Vagina (tissue), 2 donors: ENCODE measurements at regions not wholly inside any gene's neighbourhood (a gene's known extent, or its start where the extent isn't known, plus 50 kb on each side); places are given as distances from the start of the nearest gene placed in this dataset.

Experiments
- DNase-seq, 2 donors: peaks; one replicate each; pipeline ENCODE4 v3.0.0-alpha.2; 2017; ENCODE audit errors: extremely low spot score in 2 of 2
- H3K27ac ChIP-seq: fragments of 200-600 bp; sonication (generic); one replicate; pipeline ENCODE4 v1.5.1; 2019
- H3K27me3 ChIP-seq: fragments of 200-600 bp; sonication (generic); one replicate; pipeline ENCODE4 v1.5.1; 2019
- H3K36me3 ChIP-seq, 2 donors: fragments of 200-600 bp; sonication (generic); one replicate each; pipeline ENCODE4 v1.5.1; 2017 to 2019
- H3K4me1 ChIP-seq: fragments of 200-600 bp; sonication (generic); one replicate; pipeline ENCODE4 v1.5.1; 2019
- H3K4me3 ChIP-seq, 2 donors: fragments of 200-600 bp; sonication (generic); 1 replicate in 1 of 2; 2 replicates in 1 of 2; pipeline ENCODE4 v1.5.1; 2016 to 2019
- H3K9me3 ChIP-seq: fragments of 200-600 bp; sonication (generic); one replicate; pipeline ENCODE4 v1.5.1; 2019
- POLR2A ChIP-seq, 2 donors: fragments of 450-650 bp; IDR thresholded peaks; one replicate each; pipeline ENCODE4 v1.6.1; 2017; ENCODE audit warnings: antibody characterized with exemption in 2 of 2, mild to moderate bottlenecking in 2 of 2, moderate library complexity in 2 of 2
- POLR2AphosphoS5 ChIP-seq, 2 donors: sonication (generic); formaldehyde crosslinking; IDR thresholded peaks; one replicate each; pipeline ENCODE4 v1.9.0; 2017; ENCODE audit warnings: antibody characterized with exemption in 2 of 2, mild to moderate bottlenecking in 2 of 2, low read depth in 1 of 2; ENCODE audit not compliant: insufficient read depth in 1 of 2
- intact Hi-C: fragments of 100-400 bp; cut with DNase I; formaldehyde crosslinking; loops from one replicate; pipeline ENCODE4 v1.15.1; 2023
- TF ChIP-seq, protein P1 (sequence below), 3 experiments: fragments of 450-650 bp in 2 of 3; fragments of 200-600 bp in 1 of 3; sonication (generic) in 1 of 3; IDR thresholded peaks; one replicate each; pipeline ENCODE4 v1.5.1; 2017 to 2019; ENCODE audit warnings: antibody characterized with exemption in 3 of 3, mild to moderate bottlenecking in 2 of 3, moderate library complexity in 2 of 3

DNA sequence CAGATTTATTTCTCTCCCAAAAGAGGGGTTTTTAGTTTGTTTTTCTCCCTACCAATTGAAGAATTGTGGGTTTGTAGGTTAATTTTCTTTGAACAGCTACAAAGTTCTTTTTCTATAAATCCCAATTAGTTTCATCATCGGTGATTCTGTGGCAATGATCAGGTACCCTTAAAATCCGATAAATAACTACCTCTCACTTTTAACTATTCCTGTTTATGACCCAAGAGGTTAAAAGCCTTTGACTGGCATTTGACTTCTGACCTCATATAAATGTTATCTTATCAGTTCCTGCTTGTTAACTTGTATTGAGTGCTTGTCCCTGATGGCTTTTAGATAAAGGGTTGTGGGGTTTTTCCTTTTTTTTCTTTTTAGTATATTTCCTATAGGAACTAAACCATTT lies 124.4 kb upstream of the TMEM161B start:
- DNase-seq: no peak
- TF ChIP-seq POLR2AphosphoS5 (IDR thresholded peaks at IDR 0.05; ENCODE audit: insufficient read depth in 1 of 2, low read depth in 1 of 2) (no peak), POLR2A (IDR thresholded peaks at IDR 0.05) (no peak)
- TF ChIP-seq, protein P1, sequence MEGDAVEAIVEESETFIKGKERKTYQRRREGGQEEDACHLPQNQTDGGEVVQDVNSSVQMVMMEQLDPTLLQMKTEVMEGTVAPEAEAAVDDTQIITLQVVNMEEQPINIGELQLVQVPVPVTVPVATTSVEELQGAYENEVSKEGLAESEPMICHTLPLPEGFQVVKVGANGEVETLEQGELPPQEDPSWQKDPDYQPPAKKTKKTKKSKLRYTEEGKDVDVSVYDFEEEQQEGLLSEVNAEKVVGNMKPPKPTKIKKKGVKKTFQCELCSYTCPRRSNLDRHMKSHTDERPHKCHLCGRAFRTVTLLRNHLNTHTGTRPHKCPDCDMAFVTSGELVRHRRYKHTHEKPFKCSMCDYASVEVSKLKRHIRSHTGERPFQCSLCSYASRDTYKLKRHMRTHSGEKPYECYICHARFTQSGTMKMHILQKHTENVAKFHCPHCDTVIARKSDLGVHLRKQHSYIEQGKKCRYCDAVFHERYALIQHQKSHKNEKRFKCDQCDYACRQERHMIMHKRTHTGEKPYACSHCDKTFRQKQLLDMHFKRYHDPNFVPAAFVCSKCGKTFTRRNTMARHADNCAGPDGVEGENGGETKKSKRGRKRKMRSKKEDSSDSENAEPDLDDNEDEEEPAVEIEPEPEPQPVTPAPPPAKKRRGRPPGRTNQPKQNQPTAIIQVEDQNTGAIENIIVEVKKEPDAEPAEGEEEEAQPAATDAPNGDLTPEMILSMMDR (IDR thresholded peaks at IDR 0.05): no peak
- H3K27me3 ChIP-seq: no peaks in the 10 kb centered on the region
- H3K4me3 ChIP-seq: no peak overlapping the region
- no peaks in the 10 kb centered on the region for H3K4me1 ChIP-seq
- no peaks in the 10 kb centered on the region for H3K9me3 ChIP-seq
- intact Hi-C loops: no loop called here
- no peaks in the 10 kb centered on the region for H3K36me3 ChIP-seq
- no peak overlapping the region for H3K27ac ChIP-seq

DNA sequence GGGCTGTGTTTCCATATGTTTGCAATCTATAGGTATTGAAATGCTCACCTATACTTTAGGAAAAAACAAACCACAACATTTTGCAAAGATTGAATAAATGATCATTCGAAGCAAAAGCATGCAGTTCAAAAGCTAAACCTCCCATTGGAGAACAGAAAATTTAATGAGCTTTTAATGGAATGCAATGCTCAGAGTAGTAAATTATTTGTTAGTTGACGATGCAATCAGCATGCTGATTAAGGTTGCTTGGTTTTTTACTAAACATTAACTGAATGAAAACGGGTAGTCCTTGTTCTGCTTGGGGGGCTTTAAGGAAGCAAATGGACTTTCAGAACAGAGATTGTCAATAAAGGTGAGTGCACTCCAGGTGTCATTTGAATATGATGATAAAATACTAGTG lies 123.3 kb upstream of the TMEM161B start:
- H3K4me1 ChIP-seq: no peaks in the 10 kb centered on the region
- H3K36me3 ChIP-seq: no peaks in the 10 kb centered on the region
- no peaks in the 10 kb centered on the region for H3K27me3 ChIP-seq
- TF ChIP-seq POLR2A (IDR thresholded peaks at IDR 0.05) (no peak), POLR2AphosphoS5 (IDR thresholded peaks at IDR 0.05; ENCODE audit: insufficient read depth in 1 of 2, low read depth in 1 of 2) (no peak)
- TF ChIP-seq, protein P1 (IDR thresholded peaks at IDR 0.05): no peak
- H3K9me3 ChIP-seq: no peaks in the 10 kb centered on the region
- DNase-seq: no peak
- no peak overlapping the region for H3K4me3 ChIP-seq
- intact Hi-C loops: no loop called here
- no peak overlapping the region for H3K27ac ChIP-seq

DNA sequence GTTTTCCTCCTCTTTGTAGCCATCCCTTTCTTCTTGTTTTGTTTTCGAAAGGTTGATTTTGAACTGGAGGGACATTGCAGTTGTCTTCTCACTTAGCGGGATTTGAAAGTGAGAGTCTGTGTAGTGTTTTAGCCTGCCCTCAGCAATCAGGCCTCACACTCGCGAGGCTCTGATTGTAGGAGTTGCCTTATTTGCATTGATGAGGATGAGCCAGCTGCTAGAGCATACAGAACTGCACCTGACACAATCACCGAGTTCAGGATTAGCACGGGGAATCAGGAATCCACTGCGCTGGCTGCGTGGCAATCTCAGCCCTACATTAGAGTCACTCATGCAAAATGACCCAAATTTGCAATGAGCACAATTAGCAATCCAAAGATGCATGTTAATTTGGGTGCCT lies 122.5 kb upstream of the TMEM161B start:
- intact Hi-C loops: no loop called here
- no peak overlapping the region for H3K27ac ChIP-seq
- no peak overlapping the region for H3K4me3 ChIP-seq
- DNase-seq: no peak
- TF ChIP-seq POLR2A (IDR thresholded peaks at IDR 0.05): no peak
- TF ChIP-seq, protein P1 (IDR thresholded peaks at IDR 0.05): no peak
- no peak for TF ChIP-seq POLR2AphosphoS5 (IDR thresholded peaks at IDR 0.05; ENCODE audit: insufficient read depth in 1 of 2, low read depth in 1 of 2)
- H3K4me1 ChIP-seq: no peaks in the 10 kb centered on the region
- no peaks in the 10 kb centered on the region for H3K27me3 ChIP-seq
- H3K36me3 ChIP-seq: no peaks in the 10 kb centered on the region
- no peaks in the 10 kb centered on the region for H3K9me3 ChIP-seq

DNA sequence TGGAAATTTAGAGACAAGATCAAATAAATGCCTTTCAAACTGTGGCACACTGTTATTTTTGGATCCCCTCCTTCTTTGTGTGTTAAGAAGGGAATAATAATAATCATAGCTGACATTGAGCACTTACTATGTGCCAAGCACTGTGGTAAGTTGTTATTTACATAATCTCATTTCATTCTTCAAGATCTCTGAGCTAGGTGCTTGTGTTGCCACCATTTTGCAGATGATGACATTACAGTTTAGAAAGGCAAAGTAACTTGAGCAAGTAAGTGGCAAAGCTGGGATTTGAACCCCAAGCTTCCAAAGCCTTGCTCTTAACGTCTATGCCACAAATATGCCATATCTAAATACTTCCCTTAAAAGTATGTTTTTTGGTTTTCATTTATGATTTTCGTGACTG lies 121.8 kb upstream of the TMEM161B start:
- intact Hi-C loops: no loop called here
- TF ChIP-seq, protein P1 (IDR thresholded peaks at IDR 0.05): no peak
- TF ChIP-seq POLR2A (IDR thresholded peaks at IDR 0.05) (no peak), POLR2AphosphoS5 (IDR thresholded peaks at IDR 0.05; ENCODE audit: insufficient read depth in 1 of 2, low read depth in 1 of 2) (no peak)
- DNase-seq: no peak

DNA sequence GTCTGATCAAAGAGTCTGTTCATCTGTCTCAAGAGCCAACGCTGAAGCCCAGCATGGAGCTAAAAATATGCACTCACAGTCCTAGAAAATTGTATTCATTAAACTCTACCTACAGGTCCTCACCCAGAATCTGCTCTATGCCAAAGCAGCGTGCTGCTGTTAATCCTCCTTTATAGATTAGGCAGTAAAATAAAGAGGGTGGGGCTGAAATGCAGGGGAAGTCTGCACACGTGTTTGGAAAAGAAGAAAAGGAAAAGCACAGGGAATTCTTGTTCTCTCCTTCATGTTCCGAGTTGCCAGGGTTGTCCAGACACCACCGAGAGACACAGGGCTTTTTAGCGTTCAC lies 121.4 kb upstream of the TMEM161B start:
- Histone ChIP-seq H3K9me3 (no peaks in the 10 kb centered on the region), H3K4me1 (no peaks in the 10 kb centered on the region)
- TF ChIP-seq POLR2AphosphoS5 (IDR thresholded peaks at IDR 0.05; ENCODE audit: insufficient read depth in 1 of 2, low read depth in 1 of 2) (no peak), POLR2A (IDR thresholded peaks at IDR 0.05) (no peak)
- TF ChIP-seq, protein P1 (IDR thresholded peaks at IDR 0.05): no peak

More for the DNA sequence above, 121.8 kb upstream of the TMEM161B start:
- Histone ChIP-seq H3K27me3 (no peaks in the 10 kb centered on the region), H3K9me3 (no peaks in the 10 kb centered on the region), H3K27ac (no peak overlapping the region), H3K4me3 (no peak overlapping the region), H3K36me3 (no peaks in the 10 kb centered on the region), H3K4me1 (no peaks in the 10 kb centered on the region)

More for the DNA sequence above, 121.4 kb upstream of the TMEM161B start:
- Histone ChIP-seq H3K36me3 (no peaks in the 10 kb centered on the region), H3K27ac (no peak overlapping the region), H3K27me3 (no peaks in the 10 kb centered on the region), H3K4me3 (no peak overlapping the region)
- DNase-seq: no peak
- intact Hi-C loops: no loop called here
